ENCODE measurements at regions not wholly inside any gene's neighbourhood (a gene's known extent, or its start where the extent isn't known, plus 50 kb on each side); places are given as distances from the start of the nearest gene placed in this dataset.
A peak's percentile ranks its signal among the peaks of the same experiment; 100 is the strongest.

- DNase-seq (ENCODE audit: low read depth), result peak; percentile 35
- TF ChIP-seq CTCF (IDR thresholded peaks at IDR 0.05; ENCODE audit: insufficient read depth, low read depth, low read length, missing control alignments), result no peak
- H3K4me3 ChIP-seq (ENCODE audit: low read depth, low read length), result no peak overlapping the region
Observed at GRCh38 chr4:104795264-104795939, 300.7 kb upstream of the CXXC4 start.

- DNase-seq (ENCODE audit: low read depth), result no peak
- TF ChIP-seq CTCF (IDR thresholded peaks at IDR 0.05; ENCODE audit: insufficient read depth, low read depth, low read length, missing control alignments), result no peak
- no peak overlapping the region for H3K4me3 ChIP-seq (ENCODE audit: low read depth, low read length)
Observed at GRCh38 chr4:104811727-104812126, 317.0 kb upstream of the CXXC4 start.

- peak; percentile 38 for DNase-seq (ENCODE audit: low read depth)
- TF ChIP-seq CTCF (IDR thresholded peaks at IDR 0.05; ENCODE audit: insufficient read depth, low read depth, low read length, missing control alignments), result no peak
- H3K4me3 ChIP-seq (ENCODE audit: low read depth, low read length), result no peak overlapping the region
Observed at GRCh38 chr4:104815665-104816064, 321.0 kb upstream of the CXXC4 start.

- no peak for DNase-seq (ENCODE audit: low read depth)
- TF ChIP-seq CTCF (IDR thresholded peaks at IDR 0.05; ENCODE audit: insufficient read depth, low read depth, low read length, missing control alignments), result no peak
- no peak overlapping the region for H3K4me3 ChIP-seq (ENCODE audit: low read depth, low read length)
Observed at GRCh38 chr4:104818579-104818978, 323.9 kb upstream of the CXXC4 start.

GRCh38 chr4:104826171-104826570, 320.5 kb upstream of the TET2 start:
- no peak for TF ChIP-seq CTCF (IDR thresholded peaks at IDR 0.05; ENCODE audit: insufficient read depth, low read depth, low read length, missing control alignments)
- no peak for DNase-seq (ENCODE audit: low read depth)
- no peak overlapping the region for H3K4me3 ChIP-seq (ENCODE audit: low read depth, low read length)

GRCh38 chr4:104829761-104830160, 316.9 kb upstream of the TET2 start:
- no peak for TF ChIP-seq CTCF (IDR thresholded peaks at IDR 0.05; ENCODE audit: insufficient read depth, low read depth, low read length, missing control alignments)
- no peak for DNase-seq (ENCODE audit: low read depth)
- no peak overlapping the region for H3K4me3 ChIP-seq (ENCODE audit: low read depth, low read length)

GRCh38 chr4:104848597-104849225, 298.0 kb upstream of the TET2 start:
- no peak for DNase-seq (ENCODE audit: low read depth)

More at GRCh38 chr4:104848597-104849225, 298.0 kb upstream of the TET2 start:
- no peak for TF ChIP-seq CTCF (IDR thresholded peaks at IDR 0.05; ENCODE audit: insufficient read depth, low read depth, low read length, missing control alignments)
- no peak overlapping the region for H3K4me3 ChIP-seq (ENCODE audit: low read depth, low read length)

All from GM12865 (cell line).